ENCODE measurements at regions not wholly inside any gene's neighbourhood (a gene's known extent, or its start where the extent isn't known, plus 50 kb on each side); places are given as distances from the start of the nearest gene placed in this dataset.
"Not testable (repeated sequence)": the region's sequence is repeated elsewhere in the genome, so short reads cannot be mapped to it uniquely, and the experiment has no call there.

- DNase-seq (ENCODE audit: low spot score in 2 of 2) = no peak
Observed at GRCh38 chr9:708182-708550, 133.3 kb upstream of the DMRT1 start.

GRCh38 chr9:708551-709432, 132.7 kb upstream of the DMRT1 start:
- FAIRE-seq = no peak
- no peak for DNase-seq (ENCODE audit: low spot score in 2 of 2)

More at GRCh38 chr9:708182-708550, 133.3 kb upstream of the DMRT1 start:
- FAIRE-seq = no peak

- no peak for FAIRE-seq
- DNase-seq (ENCODE audit: low spot score in 2 of 2) = no peak
Observed at GRCh38 chr9:710951-711745, 130.3 kb upstream of the DMRT1 start.

GRCh38 chr9:711761-712553, 129.5 kb upstream of the DMRT1 start:
- DNase-seq (ENCODE audit: low spot score in 2 of 2) = no peak
- no peak for FAIRE-seq

GRCh38 chr9:712643-713042, 128.9 kb upstream of the DMRT1 start:
- FAIRE-seq (no peak), DNase-seq (ENCODE audit: low spot score in 2 of 2) (no peak)

GRCh38 chr9:713091-713490, 128.4 kb upstream of the DMRT1 start:
- DNase-seq (ENCODE audit: low spot score in 2 of 2) (no peak), FAIRE-seq (no peak)

GRCh38 chr9:714675-715074, 126.8 kb upstream of the DMRT1 start:
- FAIRE-seq (no peak), DNase-seq (ENCODE audit: low spot score in 2 of 2) (no peak)

GRCh38 chr9:715300-715699, 126.2 kb upstream of the DMRT1 start:
- DNase-seq (ENCODE audit: low spot score in 2 of 2) = no peak
- FAIRE-seq = no peak

- DNase-seq (ENCODE audit: low spot score in 2 of 2) (peak; percentile 48 to 53), FAIRE-seq (peak; percentile 74)
Observed at GRCh38 chr9:715743-716400, 125.6 kb upstream of the DMRT1 start.

- DNase-seq (ENCODE audit: low spot score in 2 of 2) (no peak), FAIRE-seq (no peak)
Observed at GRCh38 chr9:717722-718121, 123.8 kb upstream of the DMRT1 start.

GRCh38 chr9:720239-720881, 121.1 kb upstream of the DMRT1 start:
- FAIRE-seq (no peak), DNase-seq (ENCODE audit: low spot score in 2 of 2) (no peak)

- FAIRE-seq (no peak), DNase-seq (ENCODE audit: low spot score in 2 of 2) (no peak)
Observed at GRCh38 chr9:722388-722980, 119.0 kb upstream of the DMRT1 start.

GRCh38 chr9:724461-724860, 117.0 kb upstream of the DMRT1 start:
- not testable (repeated sequence) for DNase-seq (ENCODE audit: low spot score in 2 of 2); FAIRE-seq

- DNase-seq (ENCODE audit: low spot score in 2 of 2) (no peak), FAIRE-seq (no peak)
Observed at GRCh38 chr9:726005-726404, 115.5 kb upstream of the DMRT1 start.

GRCh38 chr9:727767-728166, 113.7 kb upstream of the DMRT1 start:
- FAIRE-seq (no peak), DNase-seq (ENCODE audit: low spot score in 2 of 2) (no peak)

GRCh38 chr9:728535-728934, 113.0 kb upstream of the DMRT1 start:
- FAIRE-seq (no peak), DNase-seq (ENCODE audit: low spot score in 2 of 2) (no peak)

GRCh38 chr9:731474-731873, 110.0 kb upstream of the DMRT1 start:
- FAIRE-seq = no peak
- DNase-seq (ENCODE audit: low spot score in 2 of 2) = no peak

- FAIRE-seq (no peak), DNase-seq (ENCODE audit: low spot score in 2 of 2) (peak in 1 of 2 donors; percentile 29)
Observed at GRCh38 chr9:734831-735511, 106.5 kb upstream of the DMRT1 start.
